HG02588 (cell line): ENCODE measurements at regions not wholly inside any gene's neighbourhood (a gene's known extent, or its start where the extent isn't known, plus 50 kb on each side); places are given as distances from the start of the nearest gene placed in this dataset.

Source experiments
- ATAC-seq: cut with Tn5 transposase; IDR thresholded peaks from one replicate; pipeline ENCODE4 v1.9.1; 2021; ENCODE audit warnings: mild to moderate bottlenecking, moderate library complexity; ENCODE audit not compliant: unreplicated experiment

GRCh38 chr1:118253053-118253915 is 68.3 kb upstream of the SPAG17 start:
- ATAC-seq, result no peak

DNA sequence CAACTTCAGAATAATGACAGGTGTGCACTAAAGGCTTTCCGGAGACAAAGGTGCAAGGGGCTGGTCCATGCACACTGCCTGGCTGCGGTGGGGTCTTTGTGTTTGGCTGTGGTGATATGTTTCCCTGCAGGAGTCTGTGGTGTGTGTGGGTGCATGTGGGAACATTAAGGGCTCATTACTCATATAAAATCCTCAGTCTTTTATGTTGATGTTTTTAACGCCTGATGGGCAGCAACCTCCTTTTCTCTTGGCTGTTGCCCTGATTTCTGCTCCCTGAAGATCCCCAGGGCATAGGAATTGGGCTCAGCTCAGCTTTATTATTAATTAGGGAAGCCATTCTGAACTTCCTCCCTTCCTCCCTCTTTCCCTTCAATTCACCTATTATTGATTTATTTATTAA is 67.6 kb upstream of the SPAG17 start:
- no peak for ATAC-seq

DNA sequence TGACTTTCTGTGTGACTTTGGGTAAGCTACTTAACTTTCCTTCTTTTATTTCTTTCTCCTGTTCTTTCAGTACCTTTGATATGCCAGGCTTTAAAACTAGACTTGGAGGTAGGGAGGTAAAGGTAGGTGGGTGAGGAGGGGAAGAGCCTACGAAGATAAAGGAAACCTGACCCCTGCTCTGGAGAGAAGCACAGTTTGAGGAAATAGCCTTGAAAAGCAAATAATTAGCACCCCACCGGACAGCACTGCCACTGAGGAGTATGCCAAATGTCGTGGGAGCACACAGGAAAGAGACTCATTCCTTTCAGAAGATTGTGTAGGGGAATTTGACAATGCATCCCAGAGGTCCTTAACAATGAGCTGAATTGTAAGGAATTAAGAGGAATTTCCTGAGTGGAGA is 65.2 kb upstream of the SPAG17 start:
- ATAC-seq, result no peak

GRCh38 chr1:118249641-118250040 is 64.6 kb upstream of the SPAG17 start:
- no peak for ATAC-seq

DNA sequence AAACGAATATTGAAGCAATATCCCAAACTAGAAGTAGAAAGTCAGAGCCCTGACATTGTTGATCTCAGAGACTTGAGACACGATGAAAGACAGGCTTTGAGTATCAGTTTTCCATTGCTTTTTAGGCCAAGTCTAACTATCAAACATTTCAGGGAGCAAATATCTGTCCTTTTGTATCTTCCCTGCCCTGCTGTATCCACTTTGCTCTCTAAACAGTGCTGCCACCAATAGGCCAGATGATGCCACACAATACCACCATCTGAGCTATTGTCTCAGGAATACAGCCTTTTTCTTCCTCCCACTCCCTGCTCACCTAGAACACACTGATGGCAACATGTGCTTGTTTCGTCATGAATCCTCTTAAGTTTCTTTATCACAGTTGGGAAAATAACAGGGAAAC is 62.6 kb upstream of the SPAG17 start:
- ATAC-seq, result no peak

DNA sequence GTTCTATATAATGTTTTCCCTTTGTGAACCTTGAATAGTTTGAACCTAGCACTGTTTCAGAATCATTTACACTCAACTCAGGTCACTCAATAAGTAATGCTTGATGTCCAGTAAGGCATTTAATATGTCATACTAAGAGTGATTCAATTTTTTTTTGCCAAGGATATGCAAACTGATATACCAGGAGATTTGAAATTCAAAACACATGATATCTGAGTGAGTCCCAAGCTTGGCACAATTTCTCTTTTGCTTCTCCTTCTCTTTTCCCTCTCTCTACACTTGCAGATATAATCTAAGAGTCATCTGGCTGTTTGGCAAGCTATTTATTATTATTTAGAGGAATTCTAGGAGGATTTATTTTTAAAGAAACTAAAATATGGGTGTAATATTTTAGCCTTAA is 61.6 kb upstream of the SPAG17 start:
- no peak for ATAC-seq

DNA sequence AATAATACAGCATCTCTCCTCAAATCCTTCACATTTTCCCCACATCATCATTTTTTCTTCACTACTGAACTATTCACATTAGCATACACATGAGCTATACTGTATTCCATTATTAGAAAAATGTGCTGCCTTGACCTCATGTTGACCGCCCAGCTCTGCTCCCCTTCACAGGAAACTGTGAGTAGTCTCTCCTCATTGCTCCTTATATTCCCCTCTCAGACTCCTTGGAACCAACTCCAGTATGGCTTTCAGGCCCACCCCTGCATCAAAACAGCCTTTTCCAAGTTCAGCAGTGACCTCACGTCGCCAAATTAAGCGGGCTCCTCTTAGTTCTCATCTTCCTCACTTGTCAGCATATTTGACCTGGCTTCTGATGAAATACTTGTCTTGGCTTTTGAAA is 59.2 kb upstream of the SPAG17 start:
- ATAC-seq, result no peak

GRCh38 chr1:118243269-118243668 is 58.2 kb upstream of the SPAG17 start:
- no peak for ATAC-seq
